ENCODE measurements at regions not wholly inside any gene's neighbourhood (a gene's known extent, or its start where the extent isn't known, plus 50 kb on each side); places are given as distances from the start of the nearest gene placed in this dataset.
"Not testable (repeated sequence)": the region's sequence is repeated elsewhere in the genome, so short reads cannot be mapped to it uniquely, and the experiment has no call there.

DNA sequence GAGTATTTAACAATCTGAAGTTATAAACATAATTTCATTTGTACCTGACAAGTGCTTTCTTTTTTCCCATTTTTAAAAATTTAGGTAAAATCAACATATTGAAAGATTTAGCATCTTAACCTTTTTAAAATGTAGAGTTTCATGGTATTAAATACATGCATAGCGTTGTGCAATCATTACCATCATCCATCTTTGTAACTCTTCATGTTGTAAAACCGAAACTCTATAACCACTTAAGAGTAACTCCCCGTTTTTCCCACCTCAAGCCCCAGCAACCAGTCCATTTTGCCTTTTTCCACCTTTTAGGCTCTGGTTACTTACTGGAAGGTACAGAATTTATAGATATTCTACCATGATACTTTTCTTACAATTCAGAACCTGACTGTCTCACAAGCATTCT, 892.5 kb downstream of the DNAJB9 start:
- no peak overlapping the region for H3K4me3 ChIP-seq (ENCODE audit: control insufficient read depth, low read depth, low read length)
- TF ChIP-seq CTCF (IDR thresholded peaks at IDR 0.05; ENCODE audit: control insufficient read depth, insufficient read depth, low read depth, low read length, missing control alignments): no peak
- DNase-seq (ENCODE audit: low read depth): no peak

DNA sequence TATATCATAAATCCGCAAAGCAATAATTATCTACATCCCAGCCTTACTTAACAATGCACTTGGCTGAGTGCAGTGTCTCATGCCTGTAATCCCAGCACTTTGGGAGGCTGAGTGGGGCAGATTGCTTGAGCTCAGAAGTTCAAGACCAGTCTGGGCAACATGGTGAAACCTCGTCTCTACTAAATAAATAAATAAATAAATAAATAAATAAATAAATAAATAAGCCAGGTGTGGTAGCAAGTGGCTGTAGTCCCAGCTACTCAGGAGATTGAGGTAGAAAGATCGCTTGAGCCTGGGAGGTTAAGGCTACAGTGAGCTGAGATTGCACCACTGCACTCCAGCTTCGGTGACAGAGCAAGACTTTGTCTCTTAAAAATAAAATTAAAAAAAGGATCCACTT, 898.1 kb downstream of the DNAJB9 start:
- not testable (repeated sequence) for H3K4me3 ChIP-seq (ENCODE audit: control insufficient read depth, low read depth, low read length); DNase-seq (ENCODE audit: low read depth)

- no peak for DNase-seq (ENCODE audit: low read depth)
- H3K4me3 ChIP-seq (ENCODE audit: control insufficient read depth, low read depth, low read length): no peak overlapping the region
- no peak for TF ChIP-seq CTCF (IDR thresholded peaks at IDR 0.05; ENCODE audit: control insufficient read depth, insufficient read depth, low read depth, low read length, missing control alignments)
These were observed 903.5 kb downstream of the DNAJB9 start for GRCh38 chr7:109473172-109473571.

- H3K4me3 ChIP-seq (ENCODE audit: control insufficient read depth, low read depth, low read length): no peak overlapping the region
- DNase-seq (ENCODE audit: low read depth): no peak
- no peak for TF ChIP-seq CTCF (IDR thresholded peaks at IDR 0.05; ENCODE audit: control insufficient read depth, insufficient read depth, low read depth, low read length, missing control alignments)
These were observed 906.7 kb downstream of the DNAJB9 start for GRCh38 chr7:109476409-109476808.

GRCh38 chr7:109479388-109479787, 909.7 kb downstream of the DNAJB9 start:
- DNase-seq (ENCODE audit: low read depth): no peak
- TF ChIP-seq CTCF (IDR thresholded peaks at IDR 0.05; ENCODE audit: control insufficient read depth, insufficient read depth, low read depth, low read length, missing control alignments): no peak
- H3K4me3 ChIP-seq (ENCODE audit: control insufficient read depth, low read depth, low read length): no peak overlapping the region

- not testable (repeated sequence) for H3K4me3 ChIP-seq (ENCODE audit: control insufficient read depth, low read depth, low read length); DNase-seq (ENCODE audit: low read depth)
These were observed 920.9 kb downstream of the DNAJB9 start for GRCh38 chr7:109490607-109491006.

DNA sequence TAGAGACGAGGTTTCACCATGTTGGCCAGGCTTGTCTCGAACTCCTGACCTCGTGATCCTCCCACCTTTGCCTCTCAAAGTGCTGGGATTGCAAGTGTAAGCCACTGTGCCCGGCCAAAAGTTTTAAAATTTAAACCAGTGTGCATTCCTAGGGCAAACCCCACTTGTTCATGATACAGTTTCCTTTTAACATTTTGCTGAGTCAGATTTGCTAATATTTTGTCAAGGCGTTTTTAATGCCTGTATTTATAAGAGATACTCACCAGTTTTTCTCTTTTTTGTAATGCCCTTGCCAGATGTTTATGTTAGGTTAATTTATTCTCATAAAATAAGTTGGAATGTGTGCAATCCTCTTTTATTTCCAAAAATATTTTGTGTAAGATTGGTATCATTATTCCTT, 927.4 kb downstream of the DNAJB9 start:
- TF ChIP-seq CTCF (IDR thresholded peaks at IDR 0.05; ENCODE audit: control insufficient read depth, insufficient read depth, low read depth, low read length, missing control alignments): no peak
- no peak overlapping the region for H3K4me3 ChIP-seq (ENCODE audit: control insufficient read depth, low read depth, low read length)
- no peak for DNase-seq (ENCODE audit: low read depth)

GRCh38 chr7:109498131-109498530, 928.5 kb downstream of the DNAJB9 start:
- no peak overlapping the region for H3K4me3 ChIP-seq (ENCODE audit: control insufficient read depth, low read depth, low read length)
- no peak for DNase-seq (ENCODE audit: low read depth)
- no peak for TF ChIP-seq CTCF (IDR thresholded peaks at IDR 0.05; ENCODE audit: control insufficient read depth, insufficient read depth, low read depth, low read length, missing control alignments)

Measured in AG09309 (cell line).